ENCODE measurements at regions not wholly inside any gene's neighbourhood (a gene's known extent, or its start where the extent isn't known, plus 50 kb on each side); places are given as distances from the start of the nearest gene placed in this dataset.

- TF ChIP-seq POLR2A (IDR thresholded peaks at IDR 0.05) = no peak
- no peak for TF ChIP-seq CTCF (IDR thresholded peaks at IDR 0.05)
Observed at GRCh38 chr3:64456674-64457073, 231.1 kb downstream of the ADAMTS9 start.
